CD1c-positive myeloid dendritic cell (primary cell): ENCODE measurements at regions not wholly inside any gene's neighbourhood (a gene's known extent, or its start where the extent isn't known, plus 50 kb on each side); places are given as distances from the start of the nearest gene placed in this dataset.
A peak's percentile ranks its signal among the peaks of the same experiment; 100 is the strongest.
"Not testable (repeated sequence)": the region's sequence is repeated elsewhere in the genome, so short reads cannot be mapped to it uniquely, and the experiment has no call there.

ENCODE experiments used
- DNase-seq: peaks from one replicate; pipeline ENCODE4 v3.0.0-alpha.2; 2016; ENCODE audit errors: extremely low spot score

- DNase-seq: not testable (repeated sequence)
These were observed 290.0 kb upstream of the HNRNPA3 start for GRCh38 chr2:176922545-176922944.

- DNase-seq: no peak
These were observed 289.4 kb upstream of the HNRNPA3 start for GRCh38 chr2:176923205-176923604.

- no peak for DNase-seq
These were observed 287.6 kb upstream of the HNRNPA3 start for GRCh38 chr2:176924909-176925534.

- no peak for DNase-seq
These were observed 286.1 kb upstream of the HNRNPA3 start for GRCh38 chr2:176926453-176926852.

- not testable (repeated sequence) for DNase-seq
These were observed 283.2 kb upstream of the HNRNPA3 start for GRCh38 chr2:176929387-176929786.

- peak; percentile 16 for DNase-seq
These were observed 280.7 kb upstream of the HNRNPA3 start for GRCh38 chr2:176931588-176932563.

- no peak for DNase-seq
These were observed 278.5 kb upstream of the HNRNPA3 start for GRCh38 chr2:176934131-176934530.

GRCh38 chr2:176934869-176935415 lies 277.7 kb upstream of the HNRNPA3 start:
- no peak for DNase-seq

- DNase-seq: peak; percentile 26
These were observed 277.0 kb upstream of the HNRNPA3 start for GRCh38 chr2:176935543-176936102.

GRCh38 chr2:176936410-176936809 lies 276.2 kb upstream of the HNRNPA3 start:
- DNase-seq: no peak

- no peak for DNase-seq
These were observed 267.6 kb upstream of the HNRNPA3 start for GRCh38 chr2:176944998-176945397.

- DNase-seq: no peak
These were observed 264.8 kb upstream of the HNRNPA3 start for GRCh38 chr2:176947754-176948153.

GRCh38 chr2:176951218-176951617 lies 261.4 kb upstream of the HNRNPA3 start:
- not testable (repeated sequence) for DNase-seq

GRCh38 chr2:176956791-176957190 lies 255.8 kb upstream of the HNRNPA3 start:
- no peak for DNase-seq

GRCh38 chr2:176959614-176960013 lies 253.0 kb upstream of the HNRNPA3 start:
- no peak for DNase-seq

- no peak for DNase-seq
These were observed 252.5 kb upstream of the HNRNPA3 start for GRCh38 chr2:176960061-176960460.

GRCh38 chr2:176960736-176961520 lies 251.7 kb upstream of the HNRNPA3 start:
- DNase-seq: no peak

- DNase-seq: no peak
These were observed 250.6 kb upstream of the HNRNPA3 start for GRCh38 chr2:176961775-176962619.

- no peak for DNase-seq
These were observed 248.9 kb upstream of the HNRNPA3 start for GRCh38 chr2:176963568-176964287.

- DNase-seq: peak; percentile 16
These were observed 244.6 kb upstream of the HNRNPA3 start for GRCh38 chr2:176967911-176968450.
